GM12878 (cell line): ENCODE measurements at regions not wholly inside any gene's neighbourhood (a gene's known extent, or its start where the extent isn't known, plus 50 kb on each side); places are given as distances from the start of the nearest gene placed in this dataset.

Source experiments
- CTCF ChIP-seq, 3 experiments: IDR thresholded peaks in 2 of 3; conservative IDR thresholded peaks in 1 of 3; 2 replicates each; pipeline ENCODE4 v1.5.1; 2011; ENCODE audit warnings: low read depth in 3 of 3, low read length in 3 of 3, mild to moderate bottlenecking in 3 of 3, control low read depth in 2 of 3, moderate library complexity in 2 of 3, inconsistent platforms in 1 of 3, mixed read lengths in 1 of 3; ENCODE audit not compliant: control insufficient read depth in 2 of 3, insufficient read depth in 1 of 3; ENCODE audit errors: extremely low read depth in 1 of 3
- EZH2 ChIP-seq: IDR thresholded peaks from 2 replicates; pipeline ENCODE4 v1.6.1; 2012; ENCODE audit warnings: low read depth, mild to moderate bottlenecking, control low read depth, inconsistent platforms, low read length, borderline replicate concordance; ENCODE audit not compliant: control insufficient read depth
- GABPA ChIP-seq: IDR thresholded peaks from 2 replicates; pipeline ENCODE4 v1.6.1; 2014; ENCODE audit warnings: antibody characterized with exemption, low read depth, mild to moderate bottlenecking, inconsistent platforms
- PBX3 ChIP-seq: IDR thresholded peaks from 2 replicates; pipeline ENCODE4 v1.6.1; 2011; ENCODE audit warnings: mild to moderate bottlenecking, low read depth, low read length, moderate library complexity; ENCODE audit not compliant: insufficient replicate concordance
- RAD21 ChIP-seq: IDR thresholded peaks from 2 replicates; pipeline ENCODE4 v1.6.1; 2011; ENCODE audit warnings: mild to moderate bottlenecking, low read depth, low read length, moderate library complexity; ENCODE audit not compliant: insufficient read depth

GRCh38 chr5:27403243-27403882, 365.0 kb upstream of the CDH9 start:
- TF ChIP-seq GABPA (no peak), EZH2 (no peak), RAD21 (no peak), PBX3 (no peak), CTCF (IDR thresholded peaks at IDR 0.05 in 2 of 3, conservative IDR thresholded peaks at IDR 0.05 in 1 of 3; ENCODE audit: control insufficient read depth in 2 of 3, extremely low read depth in 1 of 3, insufficient read depth in 1 of 3, low read depth in 3 of 3, low read length in 3 of 3) (no peak)
